ENCODE measurements at regions not wholly inside any gene's neighbourhood (a gene's known extent, or its start where the extent isn't known, plus 50 kb on each side); places are given as distances from the start of the nearest gene placed in this dataset.

DNA sequence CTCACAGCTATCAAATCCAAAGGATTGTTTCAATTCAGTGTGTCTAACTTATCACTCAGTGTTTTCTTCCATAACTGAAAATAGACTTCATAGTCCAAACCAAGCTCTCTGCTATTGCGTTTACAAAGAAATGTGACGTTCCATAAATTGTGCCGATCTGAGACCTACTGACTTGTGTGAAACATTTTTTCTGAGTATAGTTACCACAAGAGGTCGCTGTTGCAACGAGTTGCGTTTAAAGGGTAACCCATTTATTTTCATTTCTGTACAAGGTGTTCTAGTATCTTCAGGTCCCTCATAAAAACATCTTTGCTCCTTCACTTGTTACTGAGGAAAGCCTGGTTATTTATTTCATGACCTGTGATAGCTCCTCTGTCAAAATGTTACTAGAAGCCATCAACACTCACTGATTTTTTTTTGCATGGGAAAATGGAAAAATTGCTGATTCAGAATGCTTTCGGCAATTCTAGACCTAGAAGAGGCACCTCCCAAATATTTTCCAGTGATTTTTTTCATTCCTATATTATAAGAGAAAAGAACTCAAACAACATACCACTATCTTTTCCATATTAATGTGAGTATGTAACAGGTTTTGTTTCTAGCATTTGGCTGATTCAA is 60.9 kb upstream of the OR4E1 start:
- 10 to 14% methylated on average over 7 of the region's 7 CpGs for WGBS, 2 donors
- Histone ChIP-seq H3K4me3 (ENCODE audit: low read length in 2 of 2) (no peak overlapping the region), H3K27ac (ENCODE audit: low read depth in 1 of 2, low read length in 2 of 2) (no peak overlapping the region), H3K9me3 (ENCODE audit: control insufficient read depth, low read length) (no peaks in the 10 kb centered on the region), H3K4me1 (ENCODE audit: control insufficient read depth in 1 of 2, insufficient read depth in 2 of 2, low read length in 2 of 2) (no peaks in the 10 kb centered on the region), H3K36me3 (ENCODE audit: control insufficient read depth in 1 of 2, insufficient read depth in 2 of 2, low read length in 1 of 2) (no peaks in the 10 kb centered on the region), H3K27me3 (ENCODE audit: control insufficient read depth in 1 of 2, insufficient read depth in 2 of 2, low read length in 1 of 2) (no peaks in the 10 kb centered on the region)
- no peak for ATAC-seq (ENCODE audit: low FRiP score)
- intact Hi-C loops (cut with DNase I) = no loop called here
- DNase-seq = no peak

DNA sequence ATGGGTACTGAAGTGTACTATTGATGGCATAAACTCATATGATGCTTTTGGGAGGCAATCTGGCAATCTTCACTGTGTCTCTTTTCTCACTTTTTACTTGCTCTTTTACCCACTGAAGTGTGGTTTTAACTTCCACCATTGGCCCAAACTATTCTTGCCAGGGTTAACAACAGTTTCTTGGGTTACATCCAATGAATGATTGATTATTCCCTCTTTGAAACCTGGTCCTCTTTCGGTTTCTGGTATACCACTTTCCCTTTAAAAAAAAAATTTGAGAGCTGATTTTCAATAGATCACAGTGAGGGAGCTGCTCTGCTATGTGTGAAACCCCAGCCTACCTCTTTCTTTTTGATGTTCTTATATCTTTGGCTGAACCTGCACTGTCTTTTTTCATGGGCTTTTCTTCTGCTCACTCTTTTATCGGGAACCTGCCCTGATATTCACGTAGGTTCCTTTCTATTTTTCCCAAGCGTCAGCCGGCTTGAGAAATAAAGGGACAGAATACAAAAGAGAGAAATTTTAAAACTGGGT is 56.1 kb upstream of the OR4E1 start:
- 42 to 57% methylated on average over 5 of the region's 5 CpGs for WGBS, 2 donors
- Histone ChIP-seq H3K27me3 (ENCODE audit: control insufficient read depth in 1 of 2, insufficient read depth in 2 of 2, low read length in 1 of 2) (no peaks in the 10 kb centered on the region), H3K27ac (ENCODE audit: low read depth in 1 of 2, low read length in 2 of 2) (no peak overlapping the region), H3K9me3 (ENCODE audit: control insufficient read depth, low read length) (no peaks in the 10 kb centered on the region), H3K4me1 (ENCODE audit: control insufficient read depth in 1 of 2, insufficient read depth in 2 of 2, low read length in 2 of 2) (no peaks in the 10 kb centered on the region), H3K36me3 (ENCODE audit: control insufficient read depth in 1 of 2, insufficient read depth in 2 of 2, low read length in 1 of 2) (no peaks in the 10 kb centered on the region), H3K4me3 (ENCODE audit: low read length in 2 of 2) (no peak overlapping the region)
- ATAC-seq (ENCODE audit: low FRiP score) (no peak), DNase-seq (no peak)
- intact Hi-C loops (cut with DNase I) = no loop called here

DNA sequence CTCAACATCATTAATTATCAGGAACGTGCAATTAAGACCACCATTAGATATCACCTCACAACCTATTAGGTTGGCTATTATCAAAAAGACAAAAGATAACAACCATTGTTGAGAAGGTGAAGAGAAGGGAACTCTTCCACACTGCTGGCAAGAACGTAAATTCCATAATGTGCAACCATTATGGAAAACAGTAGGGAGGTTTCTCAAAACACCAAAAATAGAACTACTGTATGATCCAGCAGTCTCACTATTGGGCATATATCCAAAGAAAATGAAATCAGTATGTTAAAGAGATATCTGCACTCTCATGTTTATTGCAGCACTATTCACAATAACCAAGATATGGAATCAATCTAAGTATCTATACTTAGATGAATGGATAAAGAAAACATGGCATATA is 51.6 kb upstream of the OR4E1 start:
- 30 to 31% methylated on average over 2 of the region's 2 CpGs for WGBS, 2 donors
- H3K9me3 ChIP-seq (ENCODE audit: control insufficient read depth, low read length) = no peaks in the 10 kb centered on the region
- DNase-seq (no peak), ATAC-seq (ENCODE audit: low FRiP score) (no peak)
- no peaks in the 10 kb centered on the region for H3K4me1 ChIP-seq (ENCODE audit: control insufficient read depth in 1 of 2, insufficient read depth in 2 of 2, low read length in 2 of 2)
- H3K27me3 ChIP-seq (ENCODE audit: control insufficient read depth in 1 of 2, insufficient read depth in 2 of 2, low read length in 1 of 2) = no peaks in the 10 kb centered on the region
- no peak overlapping the region for H3K4me3 ChIP-seq (ENCODE audit: low read length in 2 of 2)
- H3K27ac ChIP-seq (ENCODE audit: low read depth in 1 of 2, low read length in 2 of 2) = no peak overlapping the region
- intact Hi-C loops (cut with DNase I) = no loop called here
- H3K36me3 ChIP-seq (ENCODE audit: control insufficient read depth in 1 of 2, insufficient read depth in 2 of 2, low read length in 1 of 2) = no peaks in the 10 kb centered on the region

DNA sequence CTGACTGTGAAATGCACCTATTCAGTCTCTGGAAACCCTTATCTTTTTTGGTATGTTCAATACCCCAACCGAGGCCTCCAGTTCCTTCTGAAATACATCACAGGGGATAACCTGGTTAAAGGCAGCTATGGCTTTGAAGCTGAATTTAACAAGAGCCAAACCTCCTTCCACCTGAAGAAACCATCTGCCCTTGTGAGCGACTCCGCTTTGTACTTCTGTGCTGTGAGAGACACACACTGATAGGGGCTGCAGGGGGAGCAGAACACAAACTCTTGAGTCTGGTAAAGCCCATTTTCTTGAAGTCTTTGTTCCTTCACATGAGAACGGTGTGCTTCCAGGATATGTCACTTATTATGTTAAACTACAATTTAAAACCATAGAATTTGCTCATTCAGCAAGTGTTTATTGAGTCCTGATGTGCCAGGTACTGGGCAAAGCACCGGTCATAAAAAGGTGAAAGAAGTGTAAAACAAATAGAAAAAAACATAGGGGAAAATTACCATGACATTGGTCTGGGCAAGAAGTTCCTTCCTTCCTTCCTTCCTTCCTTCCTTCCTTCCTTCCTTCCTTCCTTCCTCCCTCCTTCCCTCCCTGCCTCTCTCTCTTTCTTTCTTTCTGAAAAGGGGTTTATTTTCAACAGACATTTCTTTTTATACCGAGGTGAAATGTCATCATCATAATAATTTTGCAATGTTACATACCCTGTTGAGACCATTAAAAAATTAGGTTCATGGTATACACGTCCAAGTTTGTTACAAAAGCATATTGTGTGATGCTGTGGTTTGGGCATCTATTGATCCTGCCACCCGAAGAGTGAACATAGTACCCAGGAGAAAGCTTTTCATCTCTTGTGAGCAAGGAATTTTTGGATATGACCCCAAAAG is 50.7 kb upstream of the OR4E1 start:
- intact Hi-C loops (cut with DNase I) = no loop called here
- Histone ChIP-seq H3K9me3 (ENCODE audit: control insufficient read depth, low read length) (no peaks in the 10 kb centered on the region), H3K4me1 (ENCODE audit: control insufficient read depth in 1 of 2, insufficient read depth in 2 of 2, low read length in 2 of 2) (no peaks in the 10 kb centered on the region), H3K4me3 (ENCODE audit: low read length in 2 of 2) (no peak overlapping the region), H3K27me3 (ENCODE audit: control insufficient read depth in 1 of 2, insufficient read depth in 2 of 2, low read length in 1 of 2) (peaks cover 0 to 2% of the 10 kb centered on the region in 2 donors), H3K27ac (ENCODE audit: low read depth in 1 of 2, low read length in 2 of 2) (no peak overlapping the region), H3K36me3 (ENCODE audit: control insufficient read depth in 1 of 2, insufficient read depth in 2 of 2, low read length in 1 of 2) (no peaks in the 10 kb centered on the region)
- DNase-seq = no peak
- whole genome bisulfite sequencing, 2 donors = 77 to 81% methylated on average over 8 of the region's 8 CpGs
- ATAC-seq (ENCODE audit: low FRiP score) = no peak

DNA sequence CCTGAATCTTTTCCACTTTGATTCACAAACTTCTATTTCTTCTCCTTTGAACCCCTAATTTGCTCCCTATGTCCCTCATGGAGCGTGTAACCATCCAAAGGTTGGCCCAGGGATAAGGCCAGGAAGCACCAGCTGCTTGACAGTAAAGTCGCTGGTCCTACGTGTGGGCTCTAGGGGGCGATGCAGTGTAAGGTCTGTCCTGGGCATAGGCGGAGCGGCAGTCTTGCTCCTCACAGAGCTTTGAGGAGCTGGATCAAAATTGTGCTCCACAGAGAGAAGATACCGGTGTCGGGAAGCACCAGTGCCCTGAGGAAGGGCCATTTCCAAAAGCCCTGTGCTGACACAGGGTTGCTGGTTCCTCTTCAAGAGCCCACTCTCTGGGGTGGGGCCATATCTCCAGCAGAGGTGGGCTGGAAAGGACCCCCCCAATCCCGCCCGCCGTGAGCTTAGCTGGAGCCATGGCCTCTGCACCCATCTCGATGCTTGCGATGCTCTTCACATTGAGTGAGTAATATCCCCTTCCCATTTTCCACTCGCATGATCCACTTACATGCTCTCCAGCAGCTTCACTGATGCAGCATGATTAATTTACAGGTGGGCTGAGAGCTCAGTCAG is 49.9 kb upstream of the OR4E1 start:
- no peaks in the 10 kb centered on the region for H3K4me1 ChIP-seq (ENCODE audit: control insufficient read depth in 1 of 2, insufficient read depth in 2 of 2, low read length in 2 of 2)
- no peak for DNase-seq
- 49 to 52% methylated on average over 14 of the region's 14 CpGs for WGBS, 2 donors
- ATAC-seq (ENCODE audit: low FRiP score) = peak; percentile 33
- intact Hi-C loops (cut with DNase I) = no loop called here
- H3K9me3 ChIP-seq (ENCODE audit: control insufficient read depth, low read length) = no peaks in the 10 kb centered on the region
- H3K27me3 ChIP-seq (ENCODE audit: control insufficient read depth in 1 of 2, insufficient read depth in 2 of 2, low read length in 1 of 2) = peaks cover 0 to 2% of the 10 kb centered on the region in 2 donors
- no peak overlapping the region for H3K4me3 ChIP-seq (ENCODE audit: low read length in 2 of 2)
- no peak overlapping the region for H3K27ac ChIP-seq (ENCODE audit: low read depth in 1 of 2, low read length in 2 of 2)
- no peaks in the 10 kb centered on the region for H3K36me3 ChIP-seq (ENCODE audit: control insufficient read depth in 1 of 2, insufficient read depth in 2 of 2, low read length in 1 of 2)

All from aorta (tissue), 5 donors.